Keratinocyte (primary cell): ENCODE measurements at regions not wholly inside any gene's neighbourhood (a gene's known extent, or its start where the extent isn't known, plus 50 kb on each side); places are given as distances from the start of the nearest gene placed in this dataset.

Source experiments
- DNase-seq: peaks from one replicate; pipeline ENCODE4 v3.0.0-alpha.2; 2011; ENCODE audit warnings: low read depth, missing footprints, low spot score
- FAIRE-seq: peaks from 2 replicates; lab custom pipeline; 2011; peaks lifted over from hg19 to GRCh38; lab: Jason Lieb, UNC
- H2AFZ ChIP-seq: 2 replicates; pipeline ENCODE4 v1.6.0; 2012; ENCODE audit warnings: low read length, control low read depth, inconsistent platforms; ENCODE audit not compliant: control insufficient read depth
- H3K27ac ChIP-seq: 2 replicates; pipeline ENCODE4 v1.5.1; 2011; ENCODE audit warnings: low read length; ENCODE audit not compliant: control insufficient read depth, insufficient read depth
- H3K27me3 ChIP-seq: 3 replicates; pipeline ENCODE4 v1.6.0; 2011; ENCODE audit warnings: low read length; ENCODE audit not compliant: control insufficient read depth, insufficient read depth; ENCODE audit errors: extremely low read depth
- H3K36me3 ChIP-seq, 2 experiments: 2 replicates in 1 of 2; 3 replicates in 1 of 2; pipeline ENCODE4 v1.5.1; 2011; ENCODE audit warnings: low read length in 2 of 2, mild to moderate bottlenecking in 1 of 2; ENCODE audit not compliant: control insufficient read depth in 2 of 2, insufficient read depth in 2 of 2; ENCODE audit errors: extremely low read depth in 1 of 2
- H3K4me1 ChIP-seq: 3 replicates; pipeline ENCODE4 v1.5.1; 2011; ENCODE audit warnings: low read length; ENCODE audit not compliant: control insufficient read depth, insufficient read depth; ENCODE audit errors: extremely low read depth
- H3K4me2 ChIP-seq: 3 replicates; pipeline ENCODE4 v1.6.0; 2011; ENCODE audit warnings: low read depth, low read length; ENCODE audit not compliant: control insufficient read depth, insufficient read depth; ENCODE audit errors: extremely low read depth
- H3K4me3 ChIP-seq, 3 experiments: fragments of 200-600 bp in 1 of 3; sonication (generic) in 1 of 3; 2 replicates in 2 of 3; 3 replicates in 1 of 3; pipeline ENCODE4 v1.5.1; 2011 to 2016; ENCODE audit warnings: low read length in 3 of 3, mild to moderate bottlenecking in 3 of 3, control low read depth in 2 of 3, inconsistent platforms in 1 of 3, low read depth in 1 of 3, mixed read lengths in 1 of 3, mixed run types in 1 of 3, moderate library complexity in 1 of 3; ENCODE audit not compliant: control insufficient read depth in 2 of 3, insufficient read depth in 2 of 3; ENCODE audit errors: extremely low read depth in 1 of 3
- H3K79me2 ChIP-seq: 2 replicates; pipeline ENCODE4 v1.6.0; 2012; ENCODE audit warnings: low read length; ENCODE audit not compliant: control insufficient read depth, insufficient read depth
- H3K9ac ChIP-seq: 3 replicates; pipeline ENCODE4 v1.6.0; 2011; ENCODE audit warnings: low read length; ENCODE audit not compliant: control insufficient read depth, insufficient read depth; ENCODE audit errors: extremely low read depth
- H3K9me1 ChIP-seq: 3 replicates; pipeline ENCODE4 v1.6.0; 2011; ENCODE audit warnings: low read length; ENCODE audit not compliant: control insufficient read depth, insufficient read depth; ENCODE audit errors: extremely low read depth
- H3K9me3 ChIP-seq: 2 replicates; pipeline ENCODE4 v1.5.1; 2012; ENCODE audit warnings: low read depth, low read length; ENCODE audit not compliant: control insufficient read depth
- H4K20me1 ChIP-seq: 3 replicates; pipeline ENCODE4 v1.6.0; 2011; ENCODE audit warnings: low read length; ENCODE audit not compliant: control insufficient read depth, insufficient read depth; ENCODE audit errors: extremely low read depth
- EZH2 ChIP-seq: IDR thresholded peaks from one replicate; pipeline ENCODE4 v1.6.1; 2012; ENCODE audit warnings: inconsistent platforms, mild to moderate bottlenecking, low read length, moderate library complexity
- dilution Hi-C: fragments of 300-500 bp; cut with MboI; formaldehyde crosslinking; loops from one replicate; pipeline ENCODE4 v1.7.0; 2020; ENCODE audit warnings: low sequenced_read_pairs; ENCODE audit not compliant: extremely low pct_ligation_motif_present
- TF ChIP-seq, protein P1 (sequence below), 3 experiments: IDR thresholded peaks in 1 of 3; conservative IDR thresholded peaks in 1 of 3; optimal IDR thresholded peaks in 1 of 3; 2 replicates in 2 of 3; 3 replicates in 1 of 3; pipeline versions ENCODE3 to v1.5.1; 2011; ENCODE audit warnings: low read length in 3 of 3, mild to moderate bottlenecking in 3 of 3, moderate library complexity in 2 of 3, control low read depth in 1 of 3, inconsistent platforms in 1 of 3; ENCODE audit not compliant: insufficient read depth in 2 of 3; ENCODE audit errors: extremely low read depth in 1 of 3

- no peak overlapping the region for H2AFZ ChIP-seq
- no peaks in the 10 kb centered on the region for H3K9me3 ChIP-seq
- DNase-seq (no peak), FAIRE-seq (no peak)
- H3K4me2 ChIP-seq = no peak overlapping the region
- H3K4me3 ChIP-seq = no peak overlapping the region
- TF ChIP-seq, protein P1, sequence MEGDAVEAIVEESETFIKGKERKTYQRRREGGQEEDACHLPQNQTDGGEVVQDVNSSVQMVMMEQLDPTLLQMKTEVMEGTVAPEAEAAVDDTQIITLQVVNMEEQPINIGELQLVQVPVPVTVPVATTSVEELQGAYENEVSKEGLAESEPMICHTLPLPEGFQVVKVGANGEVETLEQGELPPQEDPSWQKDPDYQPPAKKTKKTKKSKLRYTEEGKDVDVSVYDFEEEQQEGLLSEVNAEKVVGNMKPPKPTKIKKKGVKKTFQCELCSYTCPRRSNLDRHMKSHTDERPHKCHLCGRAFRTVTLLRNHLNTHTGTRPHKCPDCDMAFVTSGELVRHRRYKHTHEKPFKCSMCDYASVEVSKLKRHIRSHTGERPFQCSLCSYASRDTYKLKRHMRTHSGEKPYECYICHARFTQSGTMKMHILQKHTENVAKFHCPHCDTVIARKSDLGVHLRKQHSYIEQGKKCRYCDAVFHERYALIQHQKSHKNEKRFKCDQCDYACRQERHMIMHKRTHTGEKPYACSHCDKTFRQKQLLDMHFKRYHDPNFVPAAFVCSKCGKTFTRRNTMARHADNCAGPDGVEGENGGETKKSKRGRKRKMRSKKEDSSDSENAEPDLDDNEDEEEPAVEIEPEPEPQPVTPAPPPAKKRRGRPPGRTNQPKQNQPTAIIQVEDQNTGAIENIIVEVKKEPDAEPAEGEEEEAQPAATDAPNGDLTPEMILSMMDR (optimal IDR thresholded peaks at IDR 0.05 in 1 of 3, IDR thresholded peaks at IDR 0.05 in 1 of 3, conservative IDR thresholded peaks at IDR 0.05 in 1 of 3; ENCODE audit: extremely low read depth in 1 of 3, insufficient read depth in 2 of 3, low read length in 3 of 3) = no peak
- no peak for TF ChIP-seq EZH2
- no peaks in the 10 kb centered on the region for H3K9me1 ChIP-seq
- dilution Hi-C loops = no loop called here
- no peaks in the 10 kb centered on the region for H3K36me3 ChIP-seq
- no peak overlapping the region for H3K9ac ChIP-seq
- H3K27me3 ChIP-seq = no peaks in the 10 kb centered on the region
- no peaks in the 10 kb centered on the region for H3K4me1 ChIP-seq
- no peaks in the 10 kb centered on the region for H4K20me1 ChIP-seq
- no peak overlapping the region for H3K27ac ChIP-seq
- no peaks in the 10 kb centered on the region for H3K79me2 ChIP-seq
Measured at GRCh38 chr4:61067381-61067780, 132.7 kb upstream of the ADGRL3 start.

DNA sequence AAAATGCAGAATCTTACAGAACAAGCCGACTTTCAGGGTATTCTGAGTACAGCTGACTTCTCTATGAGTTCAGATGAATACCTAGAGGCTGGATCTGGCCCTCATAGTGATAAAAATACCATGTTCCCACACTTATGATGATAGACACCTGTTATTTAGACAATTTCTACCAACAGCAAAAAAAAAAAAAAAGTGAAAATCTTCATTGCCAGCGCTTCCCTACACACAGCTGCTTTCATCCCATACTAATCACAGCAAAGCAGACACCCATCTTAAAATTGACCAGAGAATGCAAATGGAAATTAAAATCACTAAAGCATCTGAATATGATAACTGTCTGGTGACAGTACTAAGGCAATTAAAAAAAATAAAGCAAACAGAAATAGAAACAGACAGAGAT lies 132.1 kb upstream of the ADGRL3 start:
- Histone ChIP-seq H3K4me3 (no peak overlapping the region), H2AFZ (no peak overlapping the region), H3K4me1 (no peaks in the 10 kb centered on the region), H3K27ac (no peak overlapping the region), H3K9ac (no peak overlapping the region), H3K9me3 (no peaks in the 10 kb centered on the region), H3K9me1 (no peaks in the 10 kb centered on the region), H4K20me1 (no peaks in the 10 kb centered on the region), H3K79me2 (no peaks in the 10 kb centered on the region), H3K4me2 (no peak overlapping the region), H3K36me3 (no peaks in the 10 kb centered on the region), H3K27me3 (no peaks in the 10 kb centered on the region)
- FAIRE-seq = no peak
- dilution Hi-C loops = no loop called here
- no peak for DNase-seq
- TF ChIP-seq, protein P1 (optimal IDR thresholded peaks at IDR 0.05 in 1 of 3, IDR thresholded peaks at IDR 0.05 in 1 of 3, conservative IDR thresholded peaks at IDR 0.05 in 1 of 3; ENCODE audit: extremely low read depth in 1 of 3, insufficient read depth in 2 of 3, low read length in 3 of 3) = no peak
- no peak for TF ChIP-seq EZH2
